ENCODE measurements at regions not wholly inside any gene's neighbourhood (a gene's known extent, or its start where the extent isn't known, plus 50 kb on each side); places are given as distances from the start of the nearest gene placed in this dataset.

DNA sequence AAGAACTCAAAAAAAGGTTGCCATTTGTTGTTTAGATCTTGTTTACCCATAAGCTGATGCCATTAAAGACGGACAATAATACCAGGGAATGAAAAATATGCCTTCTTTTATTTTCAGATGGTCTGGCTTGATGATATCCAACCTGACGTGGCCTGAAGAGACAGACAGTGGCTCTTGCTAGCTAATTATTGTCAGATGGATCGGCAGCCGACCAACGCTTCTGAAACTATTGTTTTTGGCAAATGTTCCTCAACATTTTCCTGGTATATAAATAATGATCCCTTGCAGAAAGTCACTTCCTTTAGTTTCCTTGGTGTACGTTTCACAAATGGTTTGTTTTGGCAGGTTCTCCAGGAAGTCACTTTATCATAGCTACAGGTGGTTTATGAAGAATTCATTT, 290.9 kb upstream of the TSHZ2 start:
- POLR2A ChIA-PET, result no interaction called here

DNA sequence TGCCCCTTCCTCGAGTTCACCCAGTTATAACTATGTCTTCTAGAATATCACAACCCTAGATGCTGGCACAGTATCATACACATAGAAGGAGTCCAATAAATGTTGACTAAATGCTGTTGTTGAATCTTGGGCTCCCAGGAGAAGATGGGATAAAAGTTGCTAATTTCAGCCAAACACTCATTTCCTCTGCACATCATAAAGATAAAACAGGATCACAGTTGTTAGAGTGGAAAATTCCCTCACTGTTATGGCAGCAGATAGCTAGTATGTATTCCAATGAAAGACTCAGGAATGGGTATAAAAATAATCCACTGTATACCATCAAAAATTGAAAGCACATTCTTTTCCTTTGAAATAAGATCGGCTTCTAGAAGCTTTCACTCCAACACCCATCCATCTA, 294.9 kb upstream of the TSHZ2 start:
- no peak overlapping the region for H3K4me2 ChIP-seq (replicated peaks; ENCODE audit: low read depth, low read length, poor library complexity, severe bottlenecking)
- Mint-ChIP-seq H3K4me1 (peaks cover 1% of the 10 kb centered on the region), H3K27me3 (peaks cover 24% of the 10 kb centered on the region), H3K9me3 (ENCODE audit: insufficient read depth) (no peaks in the 10 kb centered on the region), H3K4me3 (no peak overlapping the region), H3K27ac (no peak overlapping the region)
- no peak overlapping the region for H2AFZ ChIP-seq (ENCODE audit: insufficient read depth, low read depth, low read length, poor library complexity, severe bottlenecking)
- no peak for DNase-seq
- TF ChIP-seq, protein P1, sequence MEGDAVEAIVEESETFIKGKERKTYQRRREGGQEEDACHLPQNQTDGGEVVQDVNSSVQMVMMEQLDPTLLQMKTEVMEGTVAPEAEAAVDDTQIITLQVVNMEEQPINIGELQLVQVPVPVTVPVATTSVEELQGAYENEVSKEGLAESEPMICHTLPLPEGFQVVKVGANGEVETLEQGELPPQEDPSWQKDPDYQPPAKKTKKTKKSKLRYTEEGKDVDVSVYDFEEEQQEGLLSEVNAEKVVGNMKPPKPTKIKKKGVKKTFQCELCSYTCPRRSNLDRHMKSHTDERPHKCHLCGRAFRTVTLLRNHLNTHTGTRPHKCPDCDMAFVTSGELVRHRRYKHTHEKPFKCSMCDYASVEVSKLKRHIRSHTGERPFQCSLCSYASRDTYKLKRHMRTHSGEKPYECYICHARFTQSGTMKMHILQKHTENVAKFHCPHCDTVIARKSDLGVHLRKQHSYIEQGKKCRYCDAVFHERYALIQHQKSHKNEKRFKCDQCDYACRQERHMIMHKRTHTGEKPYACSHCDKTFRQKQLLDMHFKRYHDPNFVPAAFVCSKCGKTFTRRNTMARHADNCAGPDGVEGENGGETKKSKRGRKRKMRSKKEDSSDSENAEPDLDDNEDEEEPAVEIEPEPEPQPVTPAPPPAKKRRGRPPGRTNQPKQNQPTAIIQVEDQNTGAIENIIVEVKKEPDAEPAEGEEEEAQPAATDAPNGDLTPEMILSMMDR (IDR thresholded peaks at IDR 0.05), result no peak
- no peak for TF ChIP-seq EZH2 (IDR thresholded peaks at IDR 0.05; ENCODE audit: borderline replicate concordance, insufficient read depth, low read depth, low read length, poor library complexity, severe bottlenecking)
- ChIA-PET CTCF (no interaction called here), POLR2A (no interaction called here)
- intact Hi-C loops (cut with micrococcal nuclease), result no loop called here
- no peaks in the 10 kb centered on the region for H3K27me3 ChIP-seq (replicated peaks in 1 of 4; ENCODE audit: control extremely low read depth in 1 of 4, control insufficient read depth in 3 of 4, insufficient read depth in 4 of 4, low read length in 3 of 4)
- ATAC-seq (ENCODE audit: low read depth), result no peak
- H3K9ac ChIP-seq (ENCODE audit: low read length), result no peak overlapping the region
- no peak overlapping the region for H3K4me3 ChIP-seq (ENCODE audit: control extremely low read depth in 1 of 5, extremely low read depth in 1 of 5, insufficient read depth in 1 of 5, low read depth in 2 of 5, low read length in 4 of 5)
- no peaks in the 10 kb centered on the region for H3K36me3 ChIP-seq (replicated peaks in 1 of 2; ENCODE audit: control extremely low read depth in 1 of 2, control insufficient read depth in 1 of 2, extremely low read depth in 1 of 2, insufficient read depth in 2 of 2, low read length in 1 of 2)
- WGBS (ENCODE audit: insufficient coverage), result no CpG with 5 or more reads among the region's 2 CpGs
- H3K79me2 ChIP-seq (ENCODE audit: control insufficient read depth, insufficient read depth, low read length), result no peaks in the 10 kb centered on the region
- no peaks in the 10 kb centered on the region for H3K9me3 ChIP-seq (ENCODE audit: control extremely low read depth in 1 of 3, control insufficient read depth in 2 of 3, insufficient read depth in 1 of 3, low read length in 2 of 3)
- no peaks in the 10 kb centered on the region for H4K20me1 ChIP-seq (ENCODE audit: control insufficient read depth, insufficient read depth, low read length, poor library complexity, severe bottlenecking)
- no peak overlapping the region for H3K27ac ChIP-seq (ENCODE audit: low read length in 2 of 2)
- no peaks in the 10 kb centered on the region for H3K4me1 ChIP-seq (ENCODE audit: control insufficient read depth in 2 of 2, insufficient read depth in 2 of 2, low read length in 2 of 2)

More for the DNA sequence above, 290.9 kb upstream of the TSHZ2 start:
- no peaks in the 10 kb centered on the region for H3K79me2 ChIP-seq (ENCODE audit: control insufficient read depth, insufficient read depth, low read length)
- H3K4me1 ChIP-seq (ENCODE audit: control insufficient read depth in 2 of 2, insufficient read depth in 2 of 2, low read length in 2 of 2), result no peaks in the 10 kb centered on the region
- Mint-ChIP-seq H3K27ac (no peak overlapping the region), H3K27me3 (peaks cover 24% of the 10 kb centered on the region), H3K4me1 (peaks cover 1% of the 10 kb centered on the region), H3K9me3 (ENCODE audit: insufficient read depth) (no peaks in the 10 kb centered on the region), H3K4me3 (no peak overlapping the region)
- DNase-seq (no peak), ATAC-seq (ENCODE audit: low read depth) (no peak)
- 32% methylated on average over 2 of the region's 6 CpGs for WGBS (ENCODE audit: insufficient coverage)
- TF ChIP-seq, protein P1 (IDR thresholded peaks at IDR 0.05), result no peak
- no peak for TF ChIP-seq EZH2 (IDR thresholded peaks at IDR 0.05; ENCODE audit: borderline replicate concordance, insufficient read depth, low read depth, low read length, poor library complexity, severe bottlenecking)
- H3K9ac ChIP-seq (ENCODE audit: low read length), result no peak overlapping the region
- CTCF ChIA-PET, result no interaction called here
- no peaks in the 10 kb centered on the region for H4K20me1 ChIP-seq (ENCODE audit: control insufficient read depth, insufficient read depth, low read length, poor library complexity, severe bottlenecking)
- no peak overlapping the region for H3K4me3 ChIP-seq (ENCODE audit: control extremely low read depth in 1 of 5, extremely low read depth in 1 of 5, insufficient read depth in 1 of 5, low read depth in 2 of 5, low read length in 4 of 5)
- H3K36me3 ChIP-seq (replicated peaks in 1 of 2; ENCODE audit: control extremely low read depth in 1 of 2, control insufficient read depth in 1 of 2, extremely low read depth in 1 of 2, insufficient read depth in 2 of 2, low read length in 1 of 2), result no peaks in the 10 kb centered on the region
- H3K27me3 ChIP-seq (replicated peaks in 1 of 4; ENCODE audit: control extremely low read depth in 1 of 4, control insufficient read depth in 3 of 4, insufficient read depth in 4 of 4, low read length in 3 of 4), result no peaks in the 10 kb centered on the region
- H3K4me2 ChIP-seq (replicated peaks; ENCODE audit: low read depth, low read length, poor library complexity, severe bottlenecking), result no peak overlapping the region
- no peak overlapping the region for H2AFZ ChIP-seq (ENCODE audit: insufficient read depth, low read depth, low read length, poor library complexity, severe bottlenecking)
- H3K27ac ChIP-seq (ENCODE audit: low read length in 2 of 2), result no peak overlapping the region
- H3K9me3 ChIP-seq (ENCODE audit: control extremely low read depth in 1 of 3, control insufficient read depth in 2 of 3, insufficient read depth in 1 of 3, low read length in 2 of 3), result peaks cover 0 to 7% (median 0%) of the 10 kb centered on the region in 3 donors
- intact Hi-C loops (cut with micrococcal nuclease), result no loop called here
